Osteoblast (primary cell): ENCODE measurements at regions not wholly inside any gene's neighbourhood (a gene's known extent, or its start where the extent isn't known, plus 50 kb on each side); places are given as distances from the start of the nearest gene placed in this dataset.
"Not testable (repeated sequence)": the region's sequence is repeated elsewhere in the genome, so short reads cannot be mapped to it uniquely, and the experiment has no call there.

ENCODE experiments used
- DNase-seq: peaks from one replicate; pipeline ENCODE4 v3.0.0; 2011; ENCODE audit warnings: low spot score, mixed read lengths; ENCODE audit not compliant: insufficient read length; ENCODE audit errors: missing footprints
- H2AFZ ChIP-seq: 2 replicates; pipeline ENCODE4 v1.6.0; 2011; ENCODE audit warnings: mild to moderate bottlenecking, low read length
- H3K27ac ChIP-seq: 2 replicates; pipeline ENCODE4 v1.5.1; 2011; ENCODE audit warnings: mild to moderate bottlenecking, low read depth, low read length, moderate library complexity
- H3K27me3 ChIP-seq: 2 replicates; pipeline ENCODE4 v1.6.0; 2012; ENCODE audit warnings: mild to moderate bottlenecking, control low read depth, inconsistent platforms, low read length, moderate library complexity; ENCODE audit not compliant: insufficient read depth
- H3K36me3 ChIP-seq: 2 replicates; pipeline ENCODE4 v1.5.1; 2011; ENCODE audit warnings: mild to moderate bottlenecking, low read length, control low read depth, moderate library complexity; ENCODE audit not compliant: insufficient read depth
- H3K4me1 ChIP-seq: 2 replicates; pipeline ENCODE4 v1.5.1; 2011; ENCODE audit warnings: mild to moderate bottlenecking, low read length, control low read depth, moderate library complexity; ENCODE audit not compliant: insufficient read depth
- H3K4me2 ChIP-seq: 2 replicates; pipeline ENCODE4 v1.6.0; 2011; ENCODE audit warnings: mild to moderate bottlenecking, low read length; ENCODE audit not compliant: insufficient read depth
- H3K4me3 ChIP-seq: fragments of 200-600 bp; sonication (generic); 3 replicates; pipeline ENCODE4 v1.5.1; 2012; ENCODE audit warnings: mild to moderate bottlenecking, low read length, inconsistent platforms; ENCODE audit not compliant: insufficient read depth
- H3K79me2 ChIP-seq: 2 replicates; pipeline ENCODE4 v1.6.0; 2012; ENCODE audit warnings: mild to moderate bottlenecking, low read length, control low read depth, inconsistent platforms; ENCODE audit not compliant: insufficient read depth
- H3K9me3 ChIP-seq: 2 replicates; pipeline ENCODE4 v1.5.1; 2011; ENCODE audit warnings: low read depth, low read length, control low read depth
- H4K20me1 ChIP-seq: 2 replicates; pipeline ENCODE4 v1.6.0; 2012; ENCODE audit warnings: mild to moderate bottlenecking, low read length, control low read depth; ENCODE audit not compliant: insufficient read depth
- CTCF ChIP-seq: IDR thresholded peaks from 2 replicates; pipeline ENCODE4 v1.5.1; 2011; ENCODE audit warnings: mild to moderate bottlenecking, low read depth, low read length, moderate library complexity; ENCODE audit errors: extremely low read depth

GRCh38 chr7:66442385-66442784 is 186.3 kb upstream of the KCTD7 start:
- no peak for TF ChIP-seq CTCF
- Histone ChIP-seq H3K27me3 (no peaks in the 10 kb centered on the region), H3K4me3 (no peak overlapping the region), H3K9me3 (no peaks in the 10 kb centered on the region), H2AFZ (no peak overlapping the region), H3K4me2 (no peak overlapping the region), H3K79me2 (no peaks in the 10 kb centered on the region), H3K36me3 (no peaks in the 10 kb centered on the region), H4K20me1 (no peaks in the 10 kb centered on the region), H3K27ac (no peak overlapping the region), H3K4me1 (no peaks in the 10 kb centered on the region)
- DNase-seq: no peak

DNA sequence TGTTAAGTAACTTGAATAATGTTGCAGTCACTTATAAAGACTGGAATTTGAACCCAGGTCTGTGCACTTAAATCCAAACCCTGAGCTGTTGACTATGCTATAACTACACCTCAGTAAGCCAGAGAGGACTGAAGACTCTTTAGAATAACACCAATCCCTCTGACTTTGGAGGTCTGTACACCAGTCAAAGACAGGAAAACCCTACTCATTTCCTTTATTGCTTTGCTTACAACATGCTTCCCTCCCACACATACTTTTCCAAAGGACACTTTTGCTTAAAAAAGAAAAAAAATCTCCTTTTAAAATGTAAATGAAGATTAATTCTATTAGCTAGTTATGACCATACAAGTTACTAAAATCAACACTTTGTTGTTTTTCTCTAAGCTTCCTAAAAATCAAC is 184.7 kb upstream of the KCTD7 start:
- Histone ChIP-seq H3K4me1 (no peaks in the 10 kb centered on the region), H3K79me2 (no peaks in the 10 kb centered on the region), H2AFZ (no peak overlapping the region), H3K9me3 (no peaks in the 10 kb centered on the region), H3K27me3 (no peaks in the 10 kb centered on the region), H3K36me3 (no peaks in the 10 kb centered on the region), H3K4me2 (no peak overlapping the region), H3K27ac (no peak overlapping the region), H4K20me1 (no peaks in the 10 kb centered on the region), H3K4me3 (no peak overlapping the region)
- TF ChIP-seq CTCF: no peak
- no peak for DNase-seq

GRCh38 chr7:66447007-66447406 is 181.7 kb upstream of the KCTD7 start:
- DNase-seq, H3K4me3 ChIP-seq, H3K4me2 ChIP-seq, H3K27me3 ChIP-seq, H4K20me1 ChIP-seq, H3K4me1 ChIP-seq, H3K9me3 ChIP-seq, H3K79me2 ChIP-seq, H2AFZ ChIP-seq, H3K36me3 ChIP-seq, H3K27ac ChIP-seq: not testable (repeated sequence)

- DNase-seq, H3K4me2 ChIP-seq, H3K9me3 ChIP-seq, H4K20me1 ChIP-seq, H3K4me3 ChIP-seq, H3K27me3 ChIP-seq, H3K4me1 ChIP-seq, H3K36me3 ChIP-seq, H3K27ac ChIP-seq, H3K79me2 ChIP-seq, H2AFZ ChIP-seq: not testable (repeated sequence)
Measured at GRCh38 chr7:66450814-66451213, 177.9 kb upstream of the KCTD7 start.

- not testable (repeated sequence) for H4K20me1 ChIP-seq, H3K27me3 ChIP-seq, H3K79me2 ChIP-seq, DNase-seq, H3K4me3 ChIP-seq, H3K4me2 ChIP-seq, H2AFZ ChIP-seq, H3K36me3 ChIP-seq, H3K4me1 ChIP-seq, H3K9me3 ChIP-seq, H3K27ac ChIP-seq
Measured at GRCh38 chr7:66451713-66452112, 177.0 kb upstream of the KCTD7 start.
